MCF 10A (cell line): ENCODE measurements at regions not wholly inside any gene's neighbourhood (a gene's known extent, or its start where the extent isn't known, plus 50 kb on each side); places are given as distances from the start of the nearest gene placed in this dataset.
A peak's percentile ranks its signal among the peaks of the same experiment; 100 is the strongest.

Source experiments
- BruUV-seq: library from RNA; stranded (reverse); fragments of 400-500 nt; replicated peaks from 2 replicates; lab custom pipeline; 2021; lab: Mats Ljungman, UMichigan
- CTCF ChIA-PET: fragments of 300-600 bp; sonication (Branson Sonifier 250); formaldehyde crosslinking; extraction: SDS; loops from one replicate; lab custom pipeline; 2021; ENCODE audit warnings: antibody characterized with exemption, inconsistent platforms; lab: Yijun Ruan, JAX
- POLR2A ChIA-PET: fragments of 300-600, 350-650 bp; sonication (Branson Sonifier 250); formaldehyde crosslinking; extraction: SDS; loops from one replicate; lab custom pipeline; 2020; ENCODE audit warnings: antibody characterized with exemption, inconsistent platforms; lab: Yijun Ruan, JAX
- DNase-seq: peaks from one replicate; pipeline ENCODE4 v3.0.0-alpha.2; 2018; ENCODE audit not compliant: unreplicated experiment
- H3K27ac Mint-ChIP-seq: one replicate; pipeline ENCODE4 v1.8.0; 2022; ENCODE audit warnings: mild to moderate bottlenecking, low read depth, mixed read lengths; ENCODE audit not compliant: unreplicated experiment
- H3K27me3 Mint-ChIP-seq: one replicate; pipeline ENCODE4 v1.8.0; 2022; ENCODE audit warnings: mixed read lengths; ENCODE audit not compliant: insufficient read depth, unreplicated experiment
- H3K36me3 Mint-ChIP-seq: one replicate; pipeline ENCODE4 v1.8.0; 2022; ENCODE audit warnings: mild to moderate bottlenecking, moderate library complexity, mixed read lengths; ENCODE audit not compliant: insufficient read depth, unreplicated experiment
- H3K4me1 Mint-ChIP-seq: one replicate; pipeline ENCODE4 v1.8.0; 2022; ENCODE audit warnings: mixed read lengths; ENCODE audit not compliant: insufficient read depth, unreplicated experiment
- H3K4me3 Mint-ChIP-seq: one replicate; pipeline ENCODE4 v1.8.0; 2022; ENCODE audit warnings: mild to moderate bottlenecking, moderate library complexity, mixed read lengths; ENCODE audit not compliant: unreplicated experiment
- H3K9me3 Mint-ChIP-seq: one replicate; pipeline ENCODE4 v1.8.0; 2022; ENCODE audit warnings: mixed read lengths; ENCODE audit not compliant: unreplicated experiment
- CTCF ChIP-seq: fragments of 200-600 bp; IDR thresholded peaks from one replicate; pipeline ENCODE4 v1.8.0; 2022; ENCODE audit warnings: antibody characterized with exemption, mild to moderate bottlenecking; ENCODE audit not compliant: unreplicated experiment
- intact Hi-C: fragments of 100-400 bp; cut with micrococcal nuclease; formaldehyde crosslinking; loops from 2 replicates; pipeline ENCODE4 v1.14.1; 2022

GRCh38 chr5:28344836-28345433, 1306.5 kb upstream of the CDH9 start:
- no peak overlapping the region for H3K27ac Mint-ChIP-seq
- no peaks in the 10 kb centered on the region for H3K36me3 Mint-ChIP-seq
- intact Hi-C loops = loop anchor here (1.0 to 5.0 kb wide), 5 partner anchors 128 to 1323 kb away; no protein-coding TSS in a partner anchor
- H3K27me3 Mint-ChIP-seq = no peaks in the 10 kb centered on the region
- TF ChIP-seq CTCF = peak; percentile 64
- peaks cover 13% of the 10 kb centered on the region for H3K9me3 Mint-ChIP-seq
- ChIA-PET CTCF (interaction anchor here (0.5 to 4.5 kb wide), 32 partner anchors 11 to 1711 kb away, joined by 3 to 29 read pairs (median 3); no protein-coding TSS in a partner anchor), POLR2A (interaction anchor here (1.0 to 1.1 kb wide), 2 partner anchors 419 to 422 kb away, joined by 3 read pairs; no protein-coding TSS in a partner anchor)
- DNase-seq = peak; percentile 60
- BruUV-seq = no TSS peak
- H3K4me1 Mint-ChIP-seq = no peaks in the 10 kb centered on the region
- H3K4me3 Mint-ChIP-seq = no peak overlapping the region

DNA sequence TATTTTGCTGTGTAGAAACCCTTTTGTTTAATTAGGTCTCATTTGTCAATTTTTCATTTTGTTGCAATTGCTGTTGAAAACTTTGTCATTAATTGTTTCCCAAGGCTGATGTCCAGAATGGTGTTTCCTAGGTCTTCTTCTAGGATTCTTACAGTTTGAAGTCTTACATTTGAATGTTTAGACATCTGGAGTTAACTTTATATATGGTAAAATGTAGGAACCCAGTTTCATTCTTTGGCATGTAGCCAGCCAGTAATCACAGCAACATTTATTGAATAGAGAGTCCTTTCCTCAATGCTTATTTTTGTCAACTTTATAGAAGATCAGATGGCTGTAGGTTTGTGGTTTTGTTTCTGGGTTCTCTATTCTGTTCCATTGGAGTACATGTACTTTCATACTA, 1290.8 kb upstream of the CDH9 start:
- no peaks in the 10 kb centered on the region for H3K4me1 Mint-ChIP-seq
- no TSS peak for BruUV-seq
- no peak for TF ChIP-seq CTCF
- DNase-seq = no peak
- ChIA-PET CTCF (no interaction called here), POLR2A (no interaction called here)
- intact Hi-C loops = no loop called here
- no peaks in the 10 kb centered on the region for H3K9me3 Mint-ChIP-seq
- no peaks in the 10 kb centered on the region for H3K27me3 Mint-ChIP-seq
- H3K27ac Mint-ChIP-seq = no peak overlapping the region
- no peak overlapping the region for H3K4me3 Mint-ChIP-seq
- H3K36me3 Mint-ChIP-seq = no peaks in the 10 kb centered on the region

DNA sequence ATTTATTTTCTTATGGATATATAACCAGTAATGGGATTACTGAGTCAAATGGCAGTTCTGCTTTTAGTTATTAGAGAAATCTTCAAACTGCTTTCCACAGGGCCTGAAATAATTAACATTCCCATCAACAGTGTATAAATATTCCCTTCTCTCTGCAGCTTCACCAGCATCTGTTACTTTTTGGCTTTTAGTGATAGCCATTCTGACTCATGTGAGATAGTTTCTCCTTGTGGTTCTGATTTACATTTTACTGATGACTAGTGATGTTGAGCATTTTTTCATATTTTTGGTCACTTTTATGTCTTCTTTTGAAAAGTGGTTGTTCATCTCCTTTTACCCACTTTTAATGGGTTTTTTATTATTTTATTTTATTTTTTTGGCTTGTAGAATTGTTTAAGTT, 1290.3 kb upstream of the CDH9 start:
- H3K9me3 Mint-ChIP-seq = no peaks in the 10 kb centered on the region
- H3K4me1 Mint-ChIP-seq = no peaks in the 10 kb centered on the region
- no peak overlapping the region for H3K27ac Mint-ChIP-seq
- intact Hi-C loops = no loop called here
- POLR2A ChIA-PET = no interaction called here
- TF ChIP-seq CTCF = no peak
- H3K36me3 Mint-ChIP-seq = no peaks in the 10 kb centered on the region
- no peak for DNase-seq
- H3K27me3 Mint-ChIP-seq = no peaks in the 10 kb centered on the region
- H3K4me3 Mint-ChIP-seq = no peak overlapping the region
- CTCF ChIA-PET = no interaction called here
- no TSS peak for BruUV-seq

- no peak overlapping the region for H3K4me3 Mint-ChIP-seq
- ChIA-PET POLR2A (interaction anchor here (0.7 kb wide), 1 partner anchor 23 kb away, joined by 3 read pairs; no protein-coding TSS in a partner anchor), CTCF (no interaction called here)
- intact Hi-C loops = no loop called here
- DNase-seq = no peak
- H3K27ac Mint-ChIP-seq = no peak overlapping the region
- H3K36me3 Mint-ChIP-seq = no peaks in the 10 kb centered on the region
- no TSS peak for BruUV-seq
- H3K4me1 Mint-ChIP-seq = no peaks in the 10 kb centered on the region
- no peak for TF ChIP-seq CTCF
- H3K27me3 Mint-ChIP-seq = no peaks in the 10 kb centered on the region
- no peaks in the 10 kb centered on the region for H3K9me3 Mint-ChIP-seq
Observed at GRCh38 chr5:28324174-28324573, 1285.8 kb upstream of the CDH9 start.
